Gastroesophageal sphincter (tissue), 3 donors: ENCODE measurements at regions not wholly inside any gene's neighbourhood (a gene's known extent, or its start where the extent isn't known, plus 50 kb on each side); places are given as distances from the start of the nearest gene placed in this dataset.

ENCODE experiments used
- EP300 ChIP-seq: sonication (generic); formaldehyde crosslinking; IDR thresholded peaks from one replicate; pipeline ENCODE4 v1.6.1; 2017; ENCODE audit warnings: antibody characterized with exemption, mild to moderate bottlenecking
- POLR2A ChIP-seq, 2 donors: fragments of 450-650 bp; IDR thresholded peaks; one replicate each; pipeline ENCODE4 v1.6.1; 2017; ENCODE audit warnings: antibody characterized with exemption in 2 of 2, mild to moderate bottlenecking in 2 of 2, moderate library complexity in 1 of 2
- TF ChIP-seq, protein P1 (sequence below), 4 experiments: fragments of 200-600 bp in 2 of 4; fragments of 450-650 bp in 2 of 4; sonication (generic) in 1 of 4; IDR thresholded peaks; one replicate each; pipeline ENCODE4 v1.5.1; 2017 to 2019; ENCODE audit warnings: antibody characterized with exemption in 4 of 4, mild to moderate bottlenecking in 2 of 4, moderate library complexity in 2 of 4

DNA sequence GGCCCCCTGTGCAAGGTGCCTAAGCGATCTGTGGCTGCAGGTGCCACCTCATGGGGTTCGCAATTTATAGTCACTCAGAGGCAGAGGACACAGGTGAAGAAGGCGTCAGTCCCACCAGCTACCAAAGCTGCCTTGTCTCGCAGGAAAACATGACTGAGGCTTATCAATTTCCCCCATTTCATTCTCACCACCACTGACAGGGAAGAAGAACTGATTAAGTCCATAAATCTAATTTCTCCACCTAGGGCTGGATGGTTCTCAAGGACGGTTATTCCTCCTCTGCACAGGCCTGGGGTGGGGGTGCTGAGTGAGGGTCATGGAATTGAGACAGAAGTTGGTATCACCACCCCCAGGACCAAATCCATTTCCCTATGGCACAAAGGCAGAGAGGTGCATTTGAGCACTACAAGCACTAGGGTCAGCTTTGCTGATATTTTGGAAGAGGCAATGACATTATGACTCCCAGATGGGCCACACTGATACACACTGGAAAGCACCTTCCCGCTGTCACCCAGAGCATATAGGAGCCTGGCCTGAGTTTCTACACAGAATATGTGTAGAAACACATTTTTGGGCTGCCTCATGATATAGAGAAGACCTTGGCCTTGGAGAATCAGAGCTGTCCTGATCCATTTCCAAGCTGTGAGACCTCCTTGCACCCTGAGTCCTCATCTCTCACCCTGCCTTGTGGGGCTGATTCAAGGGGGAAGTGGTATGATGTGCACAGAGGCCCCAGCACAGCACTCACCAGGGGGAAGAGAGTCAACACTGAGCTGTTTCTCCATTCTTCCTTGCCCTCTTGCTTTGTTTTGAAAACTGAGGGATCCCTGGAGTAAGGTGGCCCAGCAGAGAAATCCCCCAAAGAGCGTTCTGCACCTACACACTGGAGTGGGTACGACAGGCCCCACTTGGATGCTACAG is 59.4 kb downstream of the PITPNM2 start:
- TF ChIP-seq POLR2A (IDR thresholded peaks at IDR 0.05) (no peak), EP300 (no peak)
- TF ChIP-seq, protein P1, sequence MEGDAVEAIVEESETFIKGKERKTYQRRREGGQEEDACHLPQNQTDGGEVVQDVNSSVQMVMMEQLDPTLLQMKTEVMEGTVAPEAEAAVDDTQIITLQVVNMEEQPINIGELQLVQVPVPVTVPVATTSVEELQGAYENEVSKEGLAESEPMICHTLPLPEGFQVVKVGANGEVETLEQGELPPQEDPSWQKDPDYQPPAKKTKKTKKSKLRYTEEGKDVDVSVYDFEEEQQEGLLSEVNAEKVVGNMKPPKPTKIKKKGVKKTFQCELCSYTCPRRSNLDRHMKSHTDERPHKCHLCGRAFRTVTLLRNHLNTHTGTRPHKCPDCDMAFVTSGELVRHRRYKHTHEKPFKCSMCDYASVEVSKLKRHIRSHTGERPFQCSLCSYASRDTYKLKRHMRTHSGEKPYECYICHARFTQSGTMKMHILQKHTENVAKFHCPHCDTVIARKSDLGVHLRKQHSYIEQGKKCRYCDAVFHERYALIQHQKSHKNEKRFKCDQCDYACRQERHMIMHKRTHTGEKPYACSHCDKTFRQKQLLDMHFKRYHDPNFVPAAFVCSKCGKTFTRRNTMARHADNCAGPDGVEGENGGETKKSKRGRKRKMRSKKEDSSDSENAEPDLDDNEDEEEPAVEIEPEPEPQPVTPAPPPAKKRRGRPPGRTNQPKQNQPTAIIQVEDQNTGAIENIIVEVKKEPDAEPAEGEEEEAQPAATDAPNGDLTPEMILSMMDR (IDR thresholded peaks at IDR 0.05): no peak
